Mucosa of descending colon (tissue), 3 donors: ENCODE measurements at regions not wholly inside any gene's neighbourhood (a gene's known extent, or its start where the extent isn't known, plus 50 kb on each side); places are given as distances from the start of the nearest gene placed in this dataset.

ENCODE experiments used
- ATAC-seq: fragments of 200-7000 bp; cut with Tn5 transposase; one replicate; pipeline ENCODE4 v1.9.1; 2020; ENCODE audit warnings: mild to moderate bottlenecking, moderate library complexity
- DNase-seq, 3 donors: peaks; one replicate each; pipeline ENCODE4 v3.0.0-alpha.2; 2020
- H3K36me3 ChIP-seq: fragments of 200-600 bp; one replicate; pipeline ENCODE4 v1.8.0; 2021; ENCODE audit warnings: low read depth, mild to moderate bottlenecking
- H3K4me1 ChIP-seq: fragments of 200-600 bp; one replicate; pipeline ENCODE4 v1.8.0; 2021; ENCODE audit warnings: low read depth, mild to moderate bottlenecking
- H3K4me3 ChIP-seq: fragments of 200-600 bp; one replicate; pipeline ENCODE4 v1.8.0; 2021; ENCODE audit warnings: mild to moderate bottlenecking
- H3K9me3 ChIP-seq: fragments of 200-600 bp; one replicate; pipeline ENCODE4 v1.8.0; 2021; ENCODE audit warnings: mild to moderate bottlenecking
- CTCF ChIP-seq: fragments of 200-600 bp; IDR thresholded peaks from one replicate; pipeline ENCODE4 v1.8.0; 2022; ENCODE audit warnings: antibody characterized with exemption, mild to moderate bottlenecking
- intact Hi-C, 2 donors: fragments of 100-400 bp; cut with DNase I in 1 of 2; cut with micrococcal nuclease in 1 of 2; formaldehyde crosslinking; loops; one replicate each; pipeline versions ENCODE4 v1.11.0 to v1.11.1; 2022; cut with DNase I, micrococcal nuclease
- donor health status: DM: no; HTN: no; CAD: no; lungs with moderate emphysema.
- donor health status: DM: no; HTN: no; CAD: no.
- donor health status: DM: no; HTN: yes; CAD: no.

DNA sequence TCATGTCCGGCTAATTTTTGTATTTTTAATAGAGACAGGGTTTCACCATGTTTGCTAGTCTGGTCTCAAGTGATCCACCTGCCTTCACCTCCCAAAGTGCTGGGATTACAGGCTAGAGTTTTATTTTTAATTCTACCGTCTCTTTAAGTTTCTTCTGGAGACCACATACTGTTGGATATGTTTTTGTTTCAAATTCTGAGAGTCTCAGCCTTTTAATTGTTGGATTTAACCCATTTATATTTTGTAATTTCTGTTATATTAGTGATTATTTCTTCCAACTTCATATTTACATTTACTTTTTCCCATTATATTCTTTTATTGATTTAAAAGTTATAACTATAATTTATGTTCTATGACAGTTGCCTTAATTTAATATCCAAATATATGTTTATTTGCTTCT lies 139.4 kb downstream of the BMS1 start:
- Histone ChIP-seq H3K4me1 (no peaks in the 10 kb centered on the region), H3K9me3 (no peaks in the 10 kb centered on the region), H3K36me3 (no peaks in the 10 kb centered on the region), H3K4me3 (no peak overlapping the region)
- DNase-seq (no peak), ATAC-seq (no peak)
- TF ChIP-seq CTCF: no peak
- intact Hi-C loops: no loop called here

DNA sequence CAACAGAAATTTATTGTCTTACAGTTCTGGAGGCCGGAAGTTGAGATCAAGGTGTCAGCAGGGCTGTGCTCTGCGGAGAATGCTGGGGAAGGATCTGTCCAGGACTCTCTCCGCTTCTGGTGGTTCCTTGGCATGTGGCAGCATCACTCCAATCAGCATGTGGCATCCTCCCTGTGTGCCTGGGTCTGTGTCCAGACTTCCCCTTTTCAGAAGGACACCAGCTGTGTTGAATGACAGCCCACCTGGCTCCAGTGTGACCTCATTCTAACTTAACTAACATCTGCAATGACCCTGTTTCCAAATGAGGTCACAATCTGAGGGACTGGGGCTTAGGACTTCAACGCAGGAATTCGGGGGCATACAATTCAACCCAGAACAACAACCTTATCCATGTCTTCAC lies 141.9 kb downstream of the BMS1 start:
- DNase-seq (no peak), ATAC-seq (no peak)
- no peaks in the 10 kb centered on the region for H3K36me3 ChIP-seq
- H3K9me3 ChIP-seq: no peaks in the 10 kb centered on the region
- no peak for TF ChIP-seq CTCF
- H3K4me3 ChIP-seq: no peak overlapping the region
- intact Hi-C loops: no loop called here
- H3K4me1 ChIP-seq: no peaks in the 10 kb centered on the region

- DNase-seq: no peak
- Histone ChIP-seq H3K4me3 (no peak overlapping the region), H3K36me3 (no peaks in the 10 kb centered on the region), H3K9me3 (no peaks in the 10 kb centered on the region), H3K4me1 (no peaks in the 10 kb centered on the region)
- intact Hi-C loops: no loop called here
- no peak for ATAC-seq
- TF ChIP-seq CTCF: no peak
Measured at GRCh38 chr10:42926843-42927242, 144.2 kb downstream of the BMS1 start.

GRCh38 chr10:42928064-42928463 lies 145.5 kb downstream of the BMS1 start:
- ATAC-seq (no peak), DNase-seq (no peak)
- no peaks in the 10 kb centered on the region for H3K9me3 ChIP-seq
- intact Hi-C loops: no loop called here
- no peak for TF ChIP-seq CTCF
- no peak overlapping the region for H3K4me3 ChIP-seq
- H3K36me3 ChIP-seq: no peaks in the 10 kb centered on the region
- peaks cover 3% of the 10 kb centered on the region for H3K4me1 ChIP-seq

- intact Hi-C loops: no loop called here
- TF ChIP-seq CTCF: no peak
- DNase-seq: no peak
- Histone ChIP-seq H3K9me3 (no peaks in the 10 kb centered on the region), H3K4me1 (peaks cover 11% of the 10 kb centered on the region), H3K36me3 (no peaks in the 10 kb centered on the region), H3K4me3 (no peak overlapping the region)
- no peak for ATAC-seq
Measured at GRCh38 chr10:42929236-42929635, 146.6 kb downstream of the BMS1 start.

- Histone ChIP-seq H3K9me3 (no peaks in the 10 kb centered on the region), H3K4me1 (peaks cover 11% of the 10 kb centered on the region), H3K4me3 (no peak overlapping the region), H3K36me3 (no peaks in the 10 kb centered on the region)
- TF ChIP-seq CTCF: no peak
- ATAC-seq: no peak
- intact Hi-C loops: no loop called here
- DNase-seq: no peak
Measured at GRCh38 chr10:42929993-42930392, 146.9 kb upstream of the RET start.
